ENCODE measurements at regions not wholly inside any gene's neighbourhood (a gene's known extent, or its start where the extent isn't known, plus 50 kb on each side); places are given as distances from the start of the nearest gene placed in this dataset.

GRCh38 chr1:238830036-238830611, 556.2 kb upstream of the CHRM3 start:
- TF ChIP-seq POLR2A (IDR thresholded peaks at IDR 0.05; ENCODE audit: low read depth, low read length): no peak
- no peak for TF ChIP-seq POLR2AphosphoS5 (IDR thresholded peaks at IDR 0.05; ENCODE audit: low read depth, low read length)
- no peak for TF ChIP-seq TAF1 (IDR thresholded peaks at IDR 0.05; ENCODE audit: low read depth, low read length)
- TF ChIP-seq SPI1 (IDR thresholded peaks at IDR 0.05; ENCODE audit: low read depth, low read length): no peak

All from GM12891 (cell line).